ENCODE measurements at regions not wholly inside any gene's neighbourhood (a gene's known extent, or its start where the extent isn't known, plus 50 kb on each side); places are given as distances from the start of the nearest gene placed in this dataset.

GRCh38 chr6:138662471-138662870 is 111.1 kb upstream of the CCDC28A start:
- TF ChIP-seq CTCF (IDR thresholded peaks at IDR 0.05; ENCODE audit: insufficient read depth, low read depth, low read length) (no peak), EZH2 (IDR thresholded peaks at IDR 0.05; ENCODE audit: insufficient read depth, low read length) (no peak)
